ENCODE measurements at regions not wholly inside any gene's neighbourhood (a gene's known extent, or its start where the extent isn't known, plus 50 kb on each side); places are given as distances from the start of the nearest gene placed in this dataset.
"Not testable (repeated sequence)": the region's sequence is repeated elsewhere in the genome, so short reads cannot be mapped to it uniquely, and the experiment has no call there.

- DNase-seq: no peak
These were observed 72.2 kb upstream of the EEF1E1 start for GRCh38 chr6:8174571-8174970.

DNA sequence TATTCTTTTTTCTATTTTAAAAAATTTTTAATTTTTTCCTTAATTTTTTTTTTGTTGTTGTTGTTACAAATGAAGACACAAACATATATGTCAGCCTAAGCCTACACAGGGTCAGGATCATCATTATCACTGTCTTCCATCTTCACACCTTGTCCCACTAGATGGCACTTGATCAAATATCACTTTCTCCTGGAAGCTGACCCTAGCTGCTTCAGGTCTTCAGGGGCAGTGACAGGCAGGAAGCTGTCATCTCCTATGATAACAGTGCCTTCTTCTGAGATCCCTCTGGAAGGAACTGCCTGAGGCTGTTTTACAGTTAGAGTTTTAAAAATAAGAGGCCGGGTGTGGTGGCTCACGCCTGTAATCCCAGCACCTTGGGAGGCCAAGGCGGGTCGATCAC lies 70.2 kb upstream of the EEF1E1 start:
- DNase-seq: no peak

GRCh38 chr6:8170754-8171153 lies 68.4 kb upstream of the EEF1E1 start:
- no peak for DNase-seq

DNA sequence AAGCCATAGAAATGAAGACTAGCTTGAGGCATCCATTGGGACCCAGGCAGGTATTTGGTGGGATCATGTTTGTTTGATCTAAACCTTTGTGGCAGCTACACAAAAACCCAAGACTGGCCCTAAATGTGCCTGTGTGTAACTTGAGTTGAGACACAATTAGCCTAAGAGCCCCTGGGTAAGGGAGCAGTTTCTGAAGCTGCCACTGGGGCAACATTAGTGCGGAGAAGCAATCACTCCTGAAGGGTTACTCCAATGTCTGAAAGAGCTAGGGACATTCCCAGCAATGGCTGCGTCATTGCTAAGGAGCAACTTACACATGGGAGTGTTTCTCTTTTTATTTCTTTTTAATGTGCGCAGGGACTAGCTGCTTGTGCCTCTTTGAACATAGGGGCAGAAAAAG lies 67.9 kb upstream of the EEF1E1 start:
- no peak for DNase-seq

DNA sequence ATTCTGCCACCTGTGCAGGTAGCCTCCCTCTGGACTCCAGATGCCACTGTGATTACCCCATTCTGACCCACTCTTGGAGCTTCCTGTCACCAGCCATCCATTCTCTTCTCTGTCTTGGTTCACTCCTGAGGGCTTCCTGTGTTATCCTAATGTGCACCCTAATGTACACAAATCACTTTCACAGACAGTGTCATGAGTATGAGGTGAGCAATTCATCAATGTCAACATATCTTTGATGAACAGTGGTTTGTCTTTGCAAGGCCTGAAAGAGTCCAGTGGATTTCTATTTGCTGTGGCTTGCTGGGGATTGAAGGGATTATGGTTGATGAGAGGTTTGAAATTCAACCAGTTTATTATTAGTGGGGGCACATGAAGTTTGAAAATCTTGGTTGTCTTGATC lies 63.8 kb upstream of the EEF1E1 start:
- DNase-seq: no peak

DNA sequence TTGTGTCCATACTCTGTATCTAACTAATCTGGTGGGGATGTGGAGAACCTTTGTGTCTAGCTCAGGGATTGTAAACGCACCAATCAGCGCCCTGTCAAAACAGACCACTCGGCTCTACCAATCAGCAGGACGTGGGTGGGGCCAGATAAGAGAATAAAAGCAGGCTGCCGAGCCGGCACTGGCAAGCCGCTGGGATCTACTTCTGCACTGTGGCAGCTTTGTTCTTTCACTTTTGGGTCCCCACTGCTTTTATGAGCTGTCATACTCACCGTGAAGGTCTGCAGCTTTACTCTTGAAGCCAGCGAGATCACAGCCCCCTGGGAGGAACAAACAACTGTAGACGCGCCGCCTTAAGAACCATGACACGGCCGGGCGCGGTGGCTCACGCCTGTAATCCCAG lies 62.7 kb upstream of the EEF1E1 start:
- DNase-seq: not testable (repeated sequence)

GRCh38 chr6:8164281-8164680 lies 61.9 kb upstream of the EEF1E1 start:
- DNase-seq: not testable (repeated sequence)

DNA sequence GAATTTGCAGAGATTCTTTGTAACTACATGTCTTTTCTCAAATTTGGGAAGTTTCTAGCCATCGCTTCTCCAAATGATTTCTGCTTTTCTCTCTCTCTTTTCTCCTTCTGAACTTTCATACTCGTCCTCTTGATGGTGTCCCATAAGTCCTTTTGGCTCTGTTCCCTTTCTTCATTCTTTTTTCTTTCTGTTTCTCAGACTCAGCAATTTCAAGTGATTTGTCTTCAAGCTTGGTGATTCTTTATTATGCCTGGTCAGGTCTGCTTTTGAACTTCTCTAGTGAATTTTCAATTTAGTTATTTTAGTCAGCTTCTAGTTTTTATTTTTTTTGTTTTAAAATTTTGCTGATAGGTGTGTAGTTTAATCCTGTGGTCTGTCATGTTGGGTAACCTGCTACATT lies 57.6 kb upstream of the EEF1E1 start:
- no peak for DNase-seq

DNA sequence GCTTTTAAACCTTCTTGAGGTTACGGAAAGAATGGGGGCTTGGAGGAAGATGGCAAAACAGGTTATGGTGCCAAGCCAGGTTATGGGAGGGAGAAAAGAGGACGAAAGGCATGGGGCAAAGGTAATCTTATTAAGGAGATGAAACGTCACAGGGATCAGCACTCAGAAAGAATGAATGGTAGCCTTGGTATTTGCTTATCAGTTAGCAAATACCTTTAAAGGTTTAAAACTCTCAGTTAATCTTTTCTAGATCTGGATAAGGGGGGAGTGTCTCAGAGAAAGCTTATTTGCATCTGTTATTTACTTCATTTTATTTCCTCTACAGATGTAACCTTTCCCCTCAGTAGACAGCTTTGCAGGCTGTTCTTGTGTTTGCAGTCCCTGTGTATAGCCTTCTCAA lies 55.5 kb upstream of the EEF1E1 start:
- DNase-seq: no peak

GRCh38 chr6:8155259-8156012 lies 53.1 kb upstream of the EEF1E1 start:
- DNase-seq: no peak
